ENCODE measurements at regions not wholly inside any gene's neighbourhood (a gene's known extent, or its start where the extent isn't known, plus 50 kb on each side); places are given as distances from the start of the nearest gene placed in this dataset.

DNA sequence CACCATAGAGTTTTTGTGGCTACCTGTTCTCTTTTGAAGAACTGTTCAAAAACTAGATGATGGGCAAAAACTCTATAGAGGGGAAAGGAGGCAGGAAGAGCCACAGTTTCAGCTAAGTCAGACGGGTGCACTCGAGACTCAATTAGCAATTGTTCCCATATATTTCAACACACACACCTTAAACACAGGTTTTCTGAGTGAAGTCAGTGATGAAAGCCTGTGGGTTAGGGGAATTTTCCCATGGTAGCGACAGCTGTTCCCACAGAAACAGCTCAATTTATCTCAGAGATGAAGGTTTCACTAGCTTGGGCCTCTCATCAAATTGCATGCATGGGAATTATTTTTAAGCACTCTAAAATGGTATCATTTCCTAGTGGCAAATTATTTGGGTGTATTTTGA is 143.4 kb downstream of the ZIC5 start:
- H3K27ac ChIP-seq = no peak overlapping the region
- H3K9me3 ChIP-seq = peaks cover 0 to 4% of the 10 kb centered on the region in 2 donors
- no peak for TF ChIP-seq CTCF (IDR thresholded peaks at IDR 0.05)
- DNase-seq = no peak
- no peaks in the 10 kb centered on the region for H3K4me1 ChIP-seq
- ATAC-seq = no peak
- H3K4me3 ChIP-seq = no peak overlapping the region
- H3K36me3 ChIP-seq = no peaks in the 10 kb centered on the region
- intact Hi-C loops (cut with DNase I) = no loop called here
- no peaks in the 10 kb centered on the region for H3K27me3 ChIP-seq

- H3K9me3 ChIP-seq = peaks cover 0 to 11% of the 10 kb centered on the region in 2 donors
- no peak overlapping the region for H3K4me3 ChIP-seq
- H3K36me3 ChIP-seq = no peaks in the 10 kb centered on the region
- no peak for ATAC-seq
- no peaks in the 10 kb centered on the region for H3K27me3 ChIP-seq
- H3K27ac ChIP-seq = no peak overlapping the region
- intact Hi-C loops (cut with DNase I) = no loop called here
- TF ChIP-seq CTCF (IDR thresholded peaks at IDR 0.05) = no peak
- no peak for DNase-seq
- no peaks in the 10 kb centered on the region for H3K4me1 ChIP-seq
These were observed 144.4 kb downstream of the ZIC5 start for GRCh38 chr13:99827011-99827772.

DNA sequence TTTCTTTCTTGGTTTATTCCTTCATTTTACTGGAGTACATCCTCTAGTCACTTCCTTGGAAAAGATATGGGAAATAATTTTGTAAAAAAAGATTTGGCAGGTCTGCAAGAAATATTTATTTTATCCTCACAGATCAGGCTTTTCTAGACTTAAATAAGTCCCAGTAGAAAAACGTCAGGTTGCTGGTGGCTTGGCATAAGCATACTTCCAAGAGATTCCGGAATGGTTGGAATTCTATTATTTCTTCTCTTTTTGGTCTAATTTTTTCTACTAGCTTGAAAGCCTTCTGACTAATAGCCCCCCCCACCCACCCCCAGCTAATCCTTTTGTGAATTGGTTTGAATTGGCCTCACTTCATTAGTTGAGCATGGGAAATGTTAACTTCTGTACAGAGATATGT is 147.6 kb downstream of the ZIC5 start:
- TF ChIP-seq CTCF (IDR thresholded peaks at IDR 0.05) = no peak
- Histone ChIP-seq H3K27me3 (no peaks in the 10 kb centered on the region), H3K4me1 (no peaks in the 10 kb centered on the region), H3K36me3 (no peaks in the 10 kb centered on the region), H3K4me3 (no peak overlapping the region), H3K9me3 (peaks cover 0 to 12% of the 10 kb centered on the region in 2 donors), H3K27ac (no peak overlapping the region)
- no peak for ATAC-seq
- intact Hi-C loops (cut with DNase I) = no loop called here
- no peak for DNase-seq

- ATAC-seq = no peak
These were observed 148.7 kb downstream of the ZIC5 start for GRCh38 chr13:99822820-99823219.

GRCh38 chr13:99821741-99822140 is 149.8 kb downstream of the ZIC5 start:
- ATAC-seq = no peak
- Histone ChIP-seq H3K4me1 (no peaks in the 10 kb centered on the region), H3K27me3 (no peaks in the 10 kb centered on the region), H3K4me3 (no peak overlapping the region), H3K9me3 (peaks cover 0 to 12% of the 10 kb centered on the region in 2 donors), H3K36me3 (no peaks in the 10 kb centered on the region), H3K27ac (no peak overlapping the region)
- no peak for TF ChIP-seq CTCF (IDR thresholded peaks at IDR 0.05)
- DNase-seq = no peak
- intact Hi-C loops (cut with DNase I) = no loop called here

More at GRCh38 chr13:99822820-99823219, 148.7 kb downstream of the ZIC5 start:
- H3K36me3 ChIP-seq = no peaks in the 10 kb centered on the region
- no peak overlapping the region for H3K4me3 ChIP-seq
- DNase-seq = no peak
- intact Hi-C loops (cut with DNase I) = no loop called here
- no peak overlapping the region for H3K27ac ChIP-seq
- peaks cover 0 to 12% of the 10 kb centered on the region in 2 donors for H3K9me3 ChIP-seq
- no peaks in the 10 kb centered on the region for H3K4me1 ChIP-seq
- no peak for TF ChIP-seq CTCF (IDR thresholded peaks at IDR 0.05)
- H3K27me3 ChIP-seq = no peaks in the 10 kb centered on the region

Data from left lung (tissue), 4 donors.